ENCODE measurements at regions not wholly inside any gene's neighbourhood (a gene's known extent, or its start where the extent isn't known, plus 50 kb on each side); places are given as distances from the start of the nearest gene placed in this dataset.

DNA sequence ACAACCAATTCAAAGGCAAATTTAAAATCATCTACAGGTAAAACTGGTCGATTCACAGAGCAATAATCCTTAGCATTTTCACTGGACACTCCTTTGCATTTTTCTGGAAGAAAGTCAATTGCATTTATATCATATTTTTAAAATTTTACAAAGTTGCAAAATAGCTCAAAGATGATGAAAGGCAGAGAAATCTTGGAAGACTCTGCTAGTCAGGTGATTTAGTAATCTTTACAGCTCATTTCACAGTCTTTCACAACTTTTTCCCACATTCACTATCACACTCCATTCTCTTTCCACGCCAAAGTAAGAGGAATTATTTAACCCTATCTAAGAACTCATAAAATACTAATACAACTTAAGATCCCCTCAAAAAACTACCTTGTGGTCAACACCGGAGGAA, 1063.8 kb downstream of the EFNB2 start:
- Histone ChIP-seq H3K4me3 (no peak overlapping the region), H3K9me3 (no peaks in the 10 kb centered on the region), H3K27me3 (no peaks in the 10 kb centered on the region), H3K4me1 (no peaks in the 10 kb centered on the region), H3K36me3 (no peaks in the 10 kb centered on the region), H3K27ac (no peak overlapping the region)
- TF ChIP-seq POLR2AphosphoS5 (IDR thresholded peaks at IDR 0.05): no peak
- no peak for TF ChIP-seq POLR2A (IDR thresholded peaks at IDR 0.05)
- no peak for TF ChIP-seq EP300 (IDR thresholded peaks at IDR 0.05)
- TF ChIP-seq, protein P1, sequence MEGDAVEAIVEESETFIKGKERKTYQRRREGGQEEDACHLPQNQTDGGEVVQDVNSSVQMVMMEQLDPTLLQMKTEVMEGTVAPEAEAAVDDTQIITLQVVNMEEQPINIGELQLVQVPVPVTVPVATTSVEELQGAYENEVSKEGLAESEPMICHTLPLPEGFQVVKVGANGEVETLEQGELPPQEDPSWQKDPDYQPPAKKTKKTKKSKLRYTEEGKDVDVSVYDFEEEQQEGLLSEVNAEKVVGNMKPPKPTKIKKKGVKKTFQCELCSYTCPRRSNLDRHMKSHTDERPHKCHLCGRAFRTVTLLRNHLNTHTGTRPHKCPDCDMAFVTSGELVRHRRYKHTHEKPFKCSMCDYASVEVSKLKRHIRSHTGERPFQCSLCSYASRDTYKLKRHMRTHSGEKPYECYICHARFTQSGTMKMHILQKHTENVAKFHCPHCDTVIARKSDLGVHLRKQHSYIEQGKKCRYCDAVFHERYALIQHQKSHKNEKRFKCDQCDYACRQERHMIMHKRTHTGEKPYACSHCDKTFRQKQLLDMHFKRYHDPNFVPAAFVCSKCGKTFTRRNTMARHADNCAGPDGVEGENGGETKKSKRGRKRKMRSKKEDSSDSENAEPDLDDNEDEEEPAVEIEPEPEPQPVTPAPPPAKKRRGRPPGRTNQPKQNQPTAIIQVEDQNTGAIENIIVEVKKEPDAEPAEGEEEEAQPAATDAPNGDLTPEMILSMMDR (IDR thresholded peaks at IDR 0.05): no peak
- intact Hi-C loops (cut with DNase I): no loop called here
- 73 to 85% methylated on average over 3 of the region's 3 CpGs for WGBS, 2 donors
- no peak for DNase-seq

DNA sequence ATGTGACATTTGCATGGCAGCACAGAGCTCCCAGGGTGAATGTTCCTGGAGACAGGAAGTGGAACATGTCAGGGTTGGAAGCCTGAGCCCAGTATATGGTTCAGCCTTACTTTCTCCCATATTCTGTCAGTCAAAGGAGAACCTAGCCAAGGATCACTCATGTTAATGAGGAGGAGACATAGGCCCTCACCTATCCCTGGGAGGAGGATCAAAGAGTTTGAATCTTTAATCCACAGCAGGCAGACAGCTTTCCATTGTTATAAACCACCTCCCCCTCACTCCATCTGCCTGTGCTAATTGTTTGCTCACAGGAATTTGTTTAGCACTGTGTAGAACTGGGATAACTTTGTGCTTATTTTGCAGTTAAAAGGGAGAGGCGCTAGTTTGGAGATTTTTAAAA, 1069.1 kb downstream of the EFNB2 start:
- Histone ChIP-seq H3K4me1 (no peaks in the 10 kb centered on the region), H3K27ac (no peak overlapping the region), H3K27me3 (no peaks in the 10 kb centered on the region), H3K4me3 (no peak overlapping the region), H3K9me3 (no peaks in the 10 kb centered on the region), H3K36me3 (no peaks in the 10 kb centered on the region)
- TF ChIP-seq, protein P1 (IDR thresholded peaks at IDR 0.05): no peak
- TF ChIP-seq POLR2A (IDR thresholded peaks at IDR 0.05) (no peak), EP300 (IDR thresholded peaks at IDR 0.05) (no peak), POLR2AphosphoS5 (IDR thresholded peaks at IDR 0.05) (no peak)
- DNase-seq: no peak
- WGBS, 2 donors: 77 to 81% methylated on average over 1 of the region's 1 CpG
- intact Hi-C loops (cut with DNase I): no loop called here

DNA sequence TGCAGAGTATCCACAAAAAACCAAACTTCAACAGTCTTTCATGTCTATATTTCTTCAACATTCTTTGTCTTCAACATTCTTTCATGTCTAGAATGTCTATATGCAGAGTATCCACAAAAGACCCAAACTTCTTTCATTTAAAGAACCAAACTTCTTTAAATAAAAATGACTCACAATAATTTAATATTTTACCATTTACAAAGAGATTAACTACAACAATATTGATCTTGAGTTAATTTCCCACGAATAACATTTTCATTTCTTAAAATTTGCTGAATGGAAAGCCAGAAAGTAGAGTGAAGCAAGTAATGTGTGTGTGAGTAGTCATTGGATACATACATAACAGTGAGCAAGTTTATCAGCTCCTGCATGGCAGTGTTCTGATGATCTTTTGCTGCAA, 1069.7 kb downstream of the EFNB2 start, which contains the start of gene DAOA:
Gene DAOA, plus strand, starts transcription at position 301 of the 400 bp plus-strand sequence.
- Histone ChIP-seq H3K27me3 (no peaks in the 10 kb centered on the region), H3K4me3 (no peak within 1 kb of the TSS), H3K27ac (no peak within 1 kb of the TSS), H3K4me1 (no peaks in the 10 kb centered on the region), H3K36me3 (no peaks in the 10 kb centered on the region), H3K9me3 (no peaks in the 10 kb centered on the region)
- TF ChIP-seq POLR2A (IDR thresholded peaks at IDR 0.05) (no peak), EP300 (IDR thresholded peaks at IDR 0.05) (no peak), POLR2AphosphoS5 (IDR thresholded peaks at IDR 0.05) (no peak)
- TF ChIP-seq, protein P1 (IDR thresholded peaks at IDR 0.05): no peak
- DNase-seq: no peak
- intact Hi-C loops (cut with DNase I): no loop called here
- 70 to 86% methylated on average over 1 of the region's 1 CpG for WGBS, 2 donors

DNA sequence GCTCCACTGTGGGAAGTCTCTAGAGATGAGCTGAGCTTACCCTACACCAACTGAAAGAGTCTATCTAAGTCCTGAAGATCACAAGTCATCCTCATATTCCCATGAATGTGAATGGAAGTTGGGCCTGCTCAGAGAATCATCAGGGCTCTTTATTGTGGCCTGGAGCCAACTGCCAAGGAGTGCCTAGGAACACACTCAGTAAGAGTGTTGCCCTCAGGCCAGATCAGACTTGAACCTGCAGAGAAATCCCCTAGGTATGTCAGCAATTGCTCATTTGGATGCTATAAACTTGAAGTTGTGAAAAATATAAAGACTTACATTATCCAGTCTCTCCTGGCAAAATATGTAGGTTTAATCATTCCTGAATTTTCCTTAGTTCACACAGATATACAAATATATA, 1070.2 kb downstream of the EFNB2 start:
- TF ChIP-seq, protein P1 (IDR thresholded peaks at IDR 0.05): no peak
- TF ChIP-seq POLR2AphosphoS5 (IDR thresholded peaks at IDR 0.05) (no peak), POLR2A (IDR thresholded peaks at IDR 0.05) (no peak), EP300 (IDR thresholded peaks at IDR 0.05) (no peak)
- intact Hi-C loops (cut with DNase I): no loop called here
- Histone ChIP-seq H3K36me3 (no peaks in the 10 kb centered on the region), H3K9me3 (no peaks in the 10 kb centered on the region), H3K4me1 (no peaks in the 10 kb centered on the region), H3K27me3 (no peaks in the 10 kb centered on the region), H3K4me3 (no peak overlapping the region), H3K27ac (no peak overlapping the region)
- no peak for DNase-seq

DNA sequence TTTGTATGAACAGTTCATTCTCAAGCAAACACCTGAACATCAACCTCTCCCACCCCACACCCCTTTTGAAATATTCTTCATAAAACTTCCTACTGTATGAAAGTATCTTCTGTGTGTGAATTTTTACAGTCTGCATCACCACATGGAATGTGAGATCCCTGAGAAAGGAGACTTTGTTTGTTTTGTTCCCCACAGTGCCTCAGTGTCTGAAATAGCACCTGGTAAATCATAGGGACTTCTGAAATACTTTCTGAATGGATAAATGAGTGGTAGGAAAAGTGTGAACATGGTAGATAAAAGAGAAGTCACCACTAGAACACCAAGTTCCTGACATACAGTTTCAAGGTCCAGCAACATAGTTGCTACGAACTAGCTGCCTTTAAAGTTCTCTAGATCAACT, 1071.2 kb downstream of the EFNB2 start:
- TF ChIP-seq, protein P1 (IDR thresholded peaks at IDR 0.05): no peak
- no peak for TF ChIP-seq POLR2A (IDR thresholded peaks at IDR 0.05)
- no peak for TF ChIP-seq POLR2AphosphoS5 (IDR thresholded peaks at IDR 0.05)
- no peak for TF ChIP-seq EP300 (IDR thresholded peaks at IDR 0.05)
- Histone ChIP-seq H3K27me3 (no peaks in the 10 kb centered on the region), H3K27ac (no peak overlapping the region), H3K9me3 (no peaks in the 10 kb centered on the region), H3K36me3 (no peaks in the 10 kb centered on the region), H3K4me1 (no peaks in the 10 kb centered on the region), H3K4me3 (no peak overlapping the region)
- 82 to 85% methylated on average over 1 of the region's 1 CpG for WGBS, 2 donors
- intact Hi-C loops (cut with DNase I): no loop called here
- no peak for DNase-seq
